ENCODE measurements at regions not wholly inside any gene's neighbourhood (a gene's known extent, or its start where the extent isn't known, plus 50 kb on each side); places are given as distances from the start of the nearest gene placed in this dataset.
A peak's percentile ranks its signal among the peaks of the same experiment; 100 is the strongest.
"Not testable (repeated sequence)": the region's sequence is repeated elsewhere in the genome, so short reads cannot be mapped to it uniquely, and the experiment has no call there.

GRCh38 chr15:84094720-84095119, 140.9 kb upstream of the GOLGA6L4 start:
- not testable (repeated sequence) for DNase-seq

- DNase-seq, result not testable (repeated sequence)
Measured at GRCh38 chr15:84097053-84097452, 138.5 kb upstream of the GOLGA6L4 start.

DNA sequence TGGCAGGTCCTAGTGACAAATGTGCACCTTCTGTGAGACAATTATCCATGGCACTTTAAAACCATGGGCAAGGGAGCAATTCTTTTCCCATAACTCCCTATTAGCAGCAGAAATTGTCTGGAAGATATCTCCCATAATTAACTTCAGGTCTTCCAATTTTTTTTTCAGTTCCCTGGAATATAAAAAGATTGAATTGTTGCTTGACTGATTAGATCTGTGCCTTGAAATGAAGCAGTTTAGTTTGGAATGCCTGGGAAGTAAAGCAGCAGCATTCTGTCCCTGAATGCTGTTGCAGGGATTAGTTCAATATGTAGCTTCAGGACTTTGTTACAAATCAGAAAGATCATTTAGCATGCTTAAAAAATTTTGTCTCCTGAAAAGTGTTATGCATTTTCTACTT, 137.0 kb upstream of the GOLGA6L4 start:
- no peak for DNase-seq

- DNase-seq, result peak; percentile 47
Measured at GRCh38 chr15:84099181-84099580, 136.4 kb upstream of the GOLGA6L4 start.

DNA sequence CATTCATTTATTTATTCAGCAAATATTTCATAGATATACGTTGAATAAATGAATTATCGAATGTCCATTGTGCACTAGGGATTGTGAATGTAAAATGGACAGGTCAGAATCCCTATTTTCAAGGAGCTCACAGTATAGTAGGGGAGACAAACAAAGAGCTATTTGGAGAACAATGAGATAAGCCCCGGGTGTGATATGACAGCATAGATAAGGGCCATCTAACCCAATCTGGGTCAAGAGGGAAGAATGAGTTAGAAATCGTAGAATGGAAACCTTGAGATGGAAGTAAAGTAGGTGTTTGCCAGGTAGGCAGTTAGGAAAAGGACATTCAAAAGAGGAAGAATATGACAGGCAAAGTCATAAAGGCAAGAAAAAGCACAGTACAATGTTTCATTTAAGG, 132.2 kb upstream of the GOLGA6L4 start:
- DNase-seq, result no peak

DNA sequence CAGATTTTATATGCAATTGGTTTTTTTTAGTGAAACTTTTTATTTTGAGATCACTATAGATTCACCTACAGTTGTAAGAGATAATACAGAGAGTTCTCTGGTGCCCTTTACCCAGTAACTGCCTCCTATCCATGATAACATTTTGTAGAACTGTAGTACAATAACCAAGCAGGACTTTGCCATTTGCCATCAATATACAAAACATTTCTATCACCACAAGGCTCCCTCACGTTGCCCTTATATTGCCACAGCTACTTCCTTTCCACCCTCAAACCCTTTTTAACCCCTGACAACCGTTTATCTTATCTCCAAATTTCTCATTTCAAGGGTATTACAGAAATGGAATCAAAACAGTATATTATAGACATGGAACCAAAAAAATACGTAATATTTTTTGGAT, 130.7 kb upstream of the GOLGA6L4 start:
- DNase-seq, result no peak

- peak; percentile 5 for DNase-seq
Measured at GRCh38 chr15:84108728-84109127, 126.8 kb upstream of the GOLGA6L4 start.

DNA sequence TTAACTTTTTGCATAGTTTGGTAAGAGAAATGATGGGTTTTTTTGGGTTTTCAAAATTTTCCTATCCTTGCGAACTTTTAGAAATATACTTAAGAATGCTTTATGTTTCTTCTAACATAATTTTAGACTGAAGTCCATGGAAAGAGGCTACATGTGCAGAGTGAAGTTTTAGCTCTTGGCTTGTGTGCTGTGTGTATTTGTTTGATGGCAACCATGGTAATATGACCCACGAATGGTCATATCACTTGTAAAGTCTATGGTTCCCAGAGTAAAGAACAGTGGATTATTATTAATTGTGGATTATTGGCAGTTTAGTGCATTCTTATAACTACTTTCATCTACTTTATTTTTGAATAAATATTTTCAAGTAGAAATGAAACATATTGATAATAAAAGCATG, 124.0 kb upstream of the GOLGA6L4 start:
- DNase-seq, result no peak

- peak; percentile 44 for DNase-seq
Measured at GRCh38 chr15:84112025-84112424, 123.5 kb upstream of the GOLGA6L4 start.

GRCh38 chr15:84113919-84114318, 121.7 kb upstream of the GOLGA6L4 start:
- no peak for DNase-seq

GRCh38 chr15:84114680-84115079, 120.9 kb upstream of the GOLGA6L4 start:
- not testable (repeated sequence) for DNase-seq

DNA sequence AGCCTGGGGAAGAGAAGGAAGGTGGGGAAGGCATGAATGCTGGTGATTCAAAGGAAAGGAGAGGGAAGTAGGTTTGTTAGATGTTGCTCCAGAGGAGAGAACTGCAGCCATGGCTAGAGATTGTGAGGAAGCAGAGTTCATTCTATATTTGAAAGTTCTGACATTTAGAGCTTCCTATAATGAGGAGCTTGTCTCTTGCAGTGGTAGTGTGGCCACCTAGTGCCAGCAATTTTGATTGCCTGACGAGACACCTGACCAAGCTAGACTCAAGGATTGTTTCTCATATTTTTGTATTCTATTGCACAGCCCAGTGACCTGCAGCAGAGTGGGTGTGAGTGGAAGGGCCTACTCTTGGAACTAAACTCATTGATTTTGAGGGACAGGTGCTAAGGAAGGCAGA, 116.2 kb upstream of the GOLGA6L4 start:
- DNase-seq, result not testable (repeated sequence)

DNA sequence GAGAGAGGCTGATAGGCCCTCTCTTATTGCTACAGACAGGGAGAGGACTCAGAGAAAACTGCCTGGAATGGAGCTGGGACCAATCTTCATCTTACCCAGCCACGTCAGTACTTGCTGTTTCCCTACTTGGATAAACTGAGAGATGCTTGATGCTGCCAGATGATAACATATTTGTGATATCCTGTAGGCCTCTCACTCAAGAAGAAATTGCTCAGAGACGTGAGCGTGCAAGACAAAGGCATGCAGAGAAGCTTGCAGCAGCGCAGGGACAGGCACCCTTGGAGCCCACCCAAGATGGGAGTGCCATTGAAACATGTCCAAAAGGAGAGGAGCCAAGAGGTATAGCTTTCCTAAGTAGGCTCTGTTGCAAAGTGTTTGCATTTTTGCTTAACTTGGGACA, 114.7 kb upstream of the GOLGA6L4 start:
- peak; percentile 5 for DNase-seq

DNA sequence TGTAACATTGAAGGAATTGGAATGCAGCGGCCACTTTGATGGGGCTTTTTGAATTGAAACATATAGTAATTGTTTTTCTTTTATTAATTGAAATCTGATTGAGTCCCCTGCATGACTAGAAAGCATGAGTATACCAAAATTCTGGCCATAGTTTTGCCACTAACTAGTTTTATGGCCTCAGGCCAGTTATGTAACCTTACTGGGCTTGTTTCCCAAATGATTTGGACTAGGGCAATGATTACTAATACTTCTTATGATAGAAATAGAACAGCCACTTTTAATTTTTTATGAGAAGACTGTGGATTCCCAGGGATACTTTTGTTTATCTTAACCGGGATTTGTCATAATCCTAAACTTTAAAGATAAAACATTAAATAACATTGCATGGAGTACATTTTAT, 106.9 kb upstream of the GOLGA6L4 start:
- DNase-seq, result peak; percentile 16

DNA sequence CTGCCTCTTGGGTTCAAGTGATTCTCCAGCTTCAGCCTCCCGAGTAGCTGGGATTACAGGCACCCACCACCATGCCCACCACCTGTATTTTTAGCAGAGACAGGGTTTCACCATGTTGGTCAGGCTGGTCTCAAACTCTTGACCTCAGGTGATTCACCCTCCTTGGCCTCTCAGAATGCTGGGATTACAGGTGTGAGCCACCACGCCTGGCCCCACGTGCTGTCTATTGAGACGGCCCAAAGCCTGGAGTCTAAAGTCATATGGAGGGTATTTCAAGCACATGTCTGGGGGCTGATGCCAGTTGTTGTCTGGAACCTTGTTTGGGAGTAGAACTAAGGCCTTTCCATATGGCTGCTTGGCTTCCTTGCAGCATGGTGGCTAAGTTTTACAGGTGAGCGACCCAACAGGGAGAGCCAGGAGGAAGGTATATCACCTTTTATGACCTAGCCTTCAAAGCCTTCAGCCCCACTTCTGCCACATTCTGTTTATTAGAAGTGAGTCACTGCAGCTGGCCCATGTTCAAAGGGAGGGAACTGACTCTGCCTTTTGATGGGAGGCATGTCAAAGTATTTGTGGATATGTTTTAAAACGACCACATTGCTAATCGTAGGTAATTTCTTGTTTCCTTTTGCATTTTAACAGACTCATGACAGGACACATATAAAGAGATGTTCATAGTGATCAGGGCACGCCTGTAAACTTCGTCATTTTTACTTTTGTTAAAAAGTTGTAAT, 105.3 kb upstream of the GOLGA6L4 start:
- DNase-seq, result not testable (repeated sequence)

- DNase-seq, result not testable (repeated sequence)
Measured at GRCh38 chr15:84135931-84136456, 99.6 kb upstream of the GOLGA6L4 start.

- DNase-seq, result peak; percentile 75
Measured at GRCh38 chr15:84142888-84143337, 92.7 kb upstream of the GOLGA6L4 start.

- no peak for DNase-seq
Measured at GRCh38 chr15:84143753-84144314, 91.7 kb upstream of the GOLGA6L4 start.

- not testable (repeated sequence) for DNase-seq
Measured at GRCh38 chr15:84144946-84145345, 90.6 kb upstream of the GOLGA6L4 start.

GRCh38 chr15:84146299-84146698, 89.3 kb upstream of the GOLGA6L4 start:
- not testable (repeated sequence) for DNase-seq

DNA sequence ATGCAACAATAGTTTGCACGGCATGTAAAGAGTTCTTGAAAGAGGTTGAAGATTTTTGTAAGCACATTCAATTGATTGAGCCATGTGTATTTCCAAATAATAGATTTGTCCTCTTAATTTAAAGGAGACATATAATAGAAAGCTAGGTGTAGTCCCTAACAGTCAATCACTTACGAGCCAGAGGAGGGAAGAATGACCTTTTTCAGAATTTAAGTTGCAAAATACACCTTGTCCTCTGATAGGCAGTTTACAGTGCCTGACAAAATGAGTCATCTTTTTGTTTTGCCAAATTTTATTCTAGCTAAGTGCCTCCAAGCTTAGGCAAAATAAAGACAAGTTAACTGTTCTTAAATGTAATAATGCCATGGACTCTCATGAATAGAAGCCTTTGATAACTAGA, 88.3 kb upstream of the GOLGA6L4 start:
- not testable (repeated sequence) for DNase-seq

GRCh38 chr15:84151205-84151931, 84.2 kb upstream of the GOLGA6L4 start:
- peak; percentile 12 for DNase-seq

DNA sequence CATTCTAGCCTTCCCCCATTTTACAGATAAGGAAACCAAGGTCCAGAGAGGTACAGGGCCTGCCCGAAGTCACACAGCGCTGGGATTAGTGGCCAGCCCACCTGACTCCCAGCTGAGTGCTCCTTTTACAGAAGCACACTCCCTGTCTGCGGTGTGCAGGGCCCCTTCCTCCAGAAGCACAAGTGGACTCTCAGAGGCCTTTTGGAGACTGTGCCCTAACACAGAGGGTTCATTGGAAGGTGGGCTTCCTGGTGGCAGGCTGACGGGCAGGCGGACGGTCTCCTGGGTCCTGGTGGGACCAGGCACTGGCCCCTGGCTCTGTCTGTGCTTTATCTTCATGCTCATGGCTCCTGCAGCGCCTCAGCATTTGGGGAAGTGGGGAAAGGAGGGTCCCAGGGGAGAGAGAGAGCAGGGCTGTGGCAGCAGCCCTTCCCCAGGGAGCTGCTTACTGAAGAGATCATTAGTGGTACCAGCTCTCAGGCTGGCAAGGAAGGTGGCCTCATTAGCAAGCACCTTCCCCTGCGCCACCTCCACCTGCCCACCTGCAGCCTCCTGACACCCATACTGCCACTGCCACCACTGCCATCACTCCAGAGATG, 83.1 kb upstream of the GOLGA6L4 start:
- DNase-seq, result not testable (repeated sequence)

Data from fibroblast of skin of back (primary cell).